ENCODE measurements at regions not wholly inside any gene's neighbourhood (a gene's known extent, or its start where the extent isn't known, plus 50 kb on each side); places are given as distances from the start of the nearest gene placed in this dataset.

DNA sequence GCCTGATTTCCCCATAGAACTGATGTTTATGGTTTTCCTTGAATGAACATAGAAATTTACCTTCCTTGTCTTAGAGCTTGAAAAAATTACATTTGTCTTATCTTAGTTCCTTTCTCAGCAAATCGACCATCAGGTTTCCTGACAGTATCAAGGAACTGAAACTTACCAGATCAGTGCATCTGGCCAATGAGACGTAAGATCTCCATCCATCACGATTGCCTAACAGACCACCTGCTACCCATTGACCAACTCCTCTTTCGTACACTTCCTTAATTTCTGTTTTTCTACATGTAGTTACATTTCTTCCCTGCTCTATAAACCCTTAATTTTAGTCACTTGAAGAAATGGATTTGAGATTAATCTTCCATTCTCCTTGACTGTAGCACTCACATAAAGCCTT, 57.4 kb upstream of the TMPRSS15 start:
- no peaks in the 10 kb centered on the region for H3K27me3 Mint-ChIP-seq
- no peak overlapping the region for H3K27ac Mint-ChIP-seq
- no peak for DNase-seq
- no peak overlapping the region for H3K4me3 Mint-ChIP-seq
- peaks cover 4% of the 10 kb centered on the region for H3K4me1 Mint-ChIP-seq
- H3K36me3 Mint-ChIP-seq (ENCODE audit: low read depth), result no peaks in the 10 kb centered on the region
- H3K9me3 Mint-ChIP-seq, result peaks cover 16% of the 10 kb centered on the region
- ATAC-seq, result no peak

DNA sequence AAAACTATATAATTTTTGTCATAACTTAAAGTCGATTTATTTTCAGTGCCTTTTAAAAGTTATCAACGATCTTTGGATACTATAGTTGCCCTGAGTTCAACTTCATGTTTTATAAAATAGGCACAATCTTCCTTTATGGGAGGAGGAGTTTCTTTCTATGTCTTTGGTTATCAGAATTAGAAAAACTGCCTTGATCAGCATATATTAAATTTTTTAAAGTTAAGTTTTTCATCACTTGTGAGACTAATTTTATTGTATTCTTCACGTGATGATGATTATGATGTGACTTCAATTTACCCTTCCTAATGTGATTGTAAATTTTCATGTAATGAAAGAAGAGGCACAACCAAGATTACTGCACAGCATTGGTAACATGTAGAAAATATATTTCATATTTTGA, 58.2 kb upstream of the TMPRSS15 start:
- no peaks in the 10 kb centered on the region for H3K36me3 Mint-ChIP-seq (ENCODE audit: low read depth)
- no peak for ATAC-seq
- peaks cover 16% of the 10 kb centered on the region for H3K9me3 Mint-ChIP-seq
- H3K27me3 Mint-ChIP-seq, result no peaks in the 10 kb centered on the region
- peaks cover 4% of the 10 kb centered on the region for H3K4me1 Mint-ChIP-seq
- no peak for DNase-seq
- H3K27ac Mint-ChIP-seq, result no peak overlapping the region
- H3K4me3 Mint-ChIP-seq, result no peak overlapping the region

DNA sequence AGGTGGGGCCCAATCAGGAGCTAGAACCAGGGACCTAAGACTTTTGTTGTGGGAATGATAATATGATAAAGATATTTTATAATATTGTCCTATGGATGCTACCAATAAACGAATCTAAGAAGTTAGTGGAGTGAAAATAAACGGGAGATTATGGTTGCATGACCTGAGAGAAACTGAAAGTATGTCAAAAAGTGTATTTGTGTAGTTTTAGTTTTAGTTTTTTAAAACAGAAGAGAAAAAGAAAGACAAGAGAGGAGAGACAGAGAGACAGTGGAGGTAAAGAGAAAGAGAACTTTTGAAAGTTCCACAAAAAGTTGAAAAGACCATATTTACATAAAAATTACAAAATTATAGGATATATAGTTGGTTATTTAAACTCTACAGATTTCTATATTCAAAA, 64.1 kb upstream of the TMPRSS15 start:
- Mint-ChIP-seq H3K27me3 (no peaks in the 10 kb centered on the region), H3K9me3 (peaks cover 16% of the 10 kb centered on the region), H3K4me1 (no peaks in the 10 kb centered on the region), H3K27ac (peak overlapping the region; percentile 12), H3K4me3 (no peak overlapping the region), H3K36me3 (ENCODE audit: low read depth) (no peaks in the 10 kb centered on the region)
- no peak for DNase-seq
- ATAC-seq, result no peak

DNA sequence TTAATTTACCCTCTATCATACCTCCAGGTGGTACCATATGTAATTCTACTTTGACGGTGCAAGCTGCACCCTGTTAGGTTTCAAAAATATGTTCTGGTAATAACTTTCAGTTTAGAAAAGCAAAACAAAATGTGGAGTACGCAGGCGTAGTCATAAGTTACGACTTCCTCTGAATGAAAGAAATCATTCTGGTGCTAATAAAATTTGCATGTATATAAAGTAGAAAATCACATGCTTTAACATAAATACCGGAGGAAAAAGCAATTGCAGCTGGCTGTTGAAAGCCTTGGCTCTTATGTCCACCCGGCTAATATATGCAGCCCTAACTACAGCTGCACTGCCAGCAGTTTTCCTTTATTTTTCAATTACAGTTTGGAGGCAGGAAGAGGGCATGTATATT, 65.2 kb upstream of the TMPRSS15 start:
- no peaks in the 10 kb centered on the region for H3K36me3 Mint-ChIP-seq (ENCODE audit: low read depth)
- H3K4me1 Mint-ChIP-seq, result no peaks in the 10 kb centered on the region
- H3K27me3 Mint-ChIP-seq, result no peaks in the 10 kb centered on the region
- H3K27ac Mint-ChIP-seq, result no peak overlapping the region
- H3K4me3 Mint-ChIP-seq, result no peak overlapping the region
- ATAC-seq (no peak), DNase-seq (no peak)
- H3K9me3 Mint-ChIP-seq, result peaks cover 9% of the 10 kb centered on the region

DNA sequence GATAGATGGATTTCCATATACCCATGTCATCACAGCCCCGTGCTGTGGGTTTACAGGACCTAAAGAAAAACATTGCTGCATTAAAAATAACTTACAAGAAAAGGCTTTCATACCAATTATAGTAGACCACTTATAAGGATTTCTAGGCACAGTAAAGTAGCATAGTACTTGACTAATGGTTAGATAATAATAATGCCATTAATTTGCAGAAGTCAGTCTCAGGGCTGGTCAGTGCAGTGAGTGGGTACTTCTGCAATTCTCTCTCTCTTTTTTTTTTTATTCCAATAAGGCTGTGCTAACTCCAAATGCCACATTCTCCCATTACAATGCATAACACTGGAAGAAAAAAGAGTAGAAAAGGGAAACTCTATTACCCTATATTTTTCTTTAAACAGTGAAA, 73.1 kb upstream of the TMPRSS15 start:
- Mint-ChIP-seq H3K4me3 (no peak overlapping the region), H3K27ac (no peak overlapping the region), H3K4me1 (no peaks in the 10 kb centered on the region), H3K9me3 (peaks cover 7% of the 10 kb centered on the region), H3K36me3 (ENCODE audit: low read depth) (no peaks in the 10 kb centered on the region), H3K27me3 (no peaks in the 10 kb centered on the region)
- DNase-seq (no peak), ATAC-seq (no peak)

DNA sequence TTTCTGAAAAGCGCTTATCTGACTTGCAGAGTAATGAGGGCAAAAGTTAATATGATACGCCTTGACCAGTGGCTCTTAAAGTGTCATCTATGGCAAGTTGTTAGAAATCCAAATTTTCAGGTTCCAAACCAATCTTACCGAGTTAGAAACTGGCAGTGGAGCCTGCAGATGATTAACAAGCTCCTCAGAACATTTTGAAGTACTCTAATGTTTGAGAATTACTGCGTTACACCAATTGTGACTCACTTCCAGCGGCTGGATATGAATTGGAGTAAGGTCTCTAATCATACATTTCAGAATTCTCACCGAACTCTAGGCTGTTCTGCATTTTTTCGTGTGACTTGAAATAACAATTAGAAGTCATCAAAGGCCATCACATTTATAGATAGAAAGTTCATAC, 73.5 kb upstream of the TMPRSS15 start:
- Mint-ChIP-seq H3K27ac (no peak overlapping the region), H3K4me1 (no peaks in the 10 kb centered on the region), H3K9me3 (peaks cover 7% of the 10 kb centered on the region), H3K4me3 (no peak overlapping the region), H3K36me3 (ENCODE audit: low read depth) (no peaks in the 10 kb centered on the region), H3K27me3 (no peaks in the 10 kb centered on the region)
- ATAC-seq (no peak), DNase-seq (no peak)

DNA sequence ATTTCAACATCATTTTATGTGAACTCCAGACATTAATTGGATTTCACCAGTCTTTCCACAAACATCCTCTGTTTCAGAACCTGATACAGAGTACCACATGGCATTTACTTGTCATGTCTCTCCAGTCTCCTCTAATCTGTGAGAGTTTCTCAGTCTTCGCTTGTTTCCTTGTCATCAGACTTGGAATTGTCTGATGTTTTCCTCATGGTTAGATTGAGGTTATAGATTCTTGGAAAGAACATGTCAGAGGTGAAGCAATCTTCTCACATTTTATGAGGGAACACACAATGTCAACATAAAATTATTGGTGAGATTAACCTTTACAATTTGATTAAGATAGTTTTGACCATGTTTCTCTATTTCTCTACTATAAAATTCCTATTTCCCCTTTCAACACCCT, 74.9 kb upstream of the TMPRSS15 start:
- Mint-ChIP-seq H3K27me3 (no peaks in the 10 kb centered on the region), H3K27ac (no peak overlapping the region), H3K9me3 (peaks cover 7% of the 10 kb centered on the region), H3K4me1 (no peaks in the 10 kb centered on the region), H3K36me3 (ENCODE audit: low read depth) (no peaks in the 10 kb centered on the region), H3K4me3 (no peak overlapping the region)
- ATAC-seq (no peak), DNase-seq (no peak)

DNA sequence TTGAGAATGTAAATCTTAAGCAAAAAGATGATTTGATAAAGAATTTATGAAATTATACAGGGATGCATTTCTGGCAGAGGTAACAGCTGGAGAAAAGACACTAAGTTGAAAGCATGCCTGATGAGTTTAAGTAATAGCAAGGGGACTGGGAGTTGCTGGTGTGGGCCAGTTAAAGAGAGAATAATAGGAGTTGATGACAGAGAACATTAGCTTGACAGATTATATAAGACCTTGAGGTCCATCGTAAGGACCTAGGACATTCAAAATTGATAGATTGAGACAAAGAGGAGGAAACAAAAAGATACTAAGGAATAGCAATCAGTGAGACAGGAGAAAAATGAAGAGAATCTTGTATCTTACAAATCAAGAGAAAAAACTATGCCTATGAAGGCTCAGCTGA, 84.7 kb upstream of the TMPRSS15 start:
- no peak for DNase-seq
- no peak overlapping the region for H3K27ac Mint-ChIP-seq
- no peak overlapping the region for H3K4me3 Mint-ChIP-seq
- H3K36me3 Mint-ChIP-seq (ENCODE audit: low read depth), result no peaks in the 10 kb centered on the region
- H3K27me3 Mint-ChIP-seq, result no peaks in the 10 kb centered on the region
- ATAC-seq, result no peak
- no peaks in the 10 kb centered on the region for H3K4me1 Mint-ChIP-seq
- H3K9me3 Mint-ChIP-seq, result no peaks in the 10 kb centered on the region

DNA sequence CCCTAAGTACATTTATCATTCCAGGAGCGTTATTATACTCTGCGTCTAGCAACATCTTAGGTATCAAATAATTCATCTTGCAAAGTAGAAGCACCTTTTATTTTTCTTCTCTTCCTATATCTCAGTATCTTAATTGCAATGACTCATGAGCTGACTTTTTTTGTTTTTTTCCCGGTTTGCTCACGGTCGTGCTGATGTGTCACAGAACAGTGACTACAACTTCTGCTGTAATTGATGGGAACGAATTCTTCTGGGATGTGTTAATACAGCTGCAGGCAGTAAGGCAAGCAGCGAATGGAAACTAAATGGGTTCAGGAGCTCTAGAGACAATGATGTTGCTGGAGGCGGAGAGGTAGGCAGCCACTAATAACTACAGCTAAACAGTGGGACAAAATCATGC, 89.8 kb upstream of the TMPRSS15 start:
- Mint-ChIP-seq H3K27me3 (no peaks in the 10 kb centered on the region), H3K36me3 (ENCODE audit: low read depth) (no peaks in the 10 kb centered on the region), H3K27ac (no peak overlapping the region), H3K4me1 (no peaks in the 10 kb centered on the region), H3K9me3 (no peaks in the 10 kb centered on the region), H3K4me3 (no peak overlapping the region)
- DNase-seq (no peak), ATAC-seq (no peak)

DNA sequence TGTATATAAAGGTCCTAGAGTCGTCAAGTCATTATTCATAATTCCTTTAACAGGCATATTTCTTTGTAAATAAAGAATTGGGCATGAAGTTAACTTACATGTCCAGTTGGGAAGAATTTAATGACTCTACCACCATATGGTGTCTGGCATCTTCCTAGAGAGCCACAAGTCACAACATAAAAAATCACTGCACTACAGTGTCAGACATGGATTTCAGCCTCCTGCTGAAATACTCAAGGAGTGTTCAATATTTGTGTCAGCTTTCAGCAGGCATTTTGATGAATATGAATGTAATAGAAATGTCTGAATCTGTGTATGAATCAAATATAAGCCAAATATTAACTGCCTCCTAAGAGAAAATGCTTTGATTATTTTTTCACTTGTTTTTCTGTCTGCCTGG, 91.9 kb upstream of the TMPRSS15 start:
- Mint-ChIP-seq H3K4me3 (no peak overlapping the region), H3K4me1 (no peaks in the 10 kb centered on the region), H3K36me3 (ENCODE audit: low read depth) (no peaks in the 10 kb centered on the region), H3K27me3 (no peaks in the 10 kb centered on the region), H3K9me3 (no peaks in the 10 kb centered on the region), H3K27ac (no peak overlapping the region)
- DNase-seq (no peak), ATAC-seq (no peak)

DNA sequence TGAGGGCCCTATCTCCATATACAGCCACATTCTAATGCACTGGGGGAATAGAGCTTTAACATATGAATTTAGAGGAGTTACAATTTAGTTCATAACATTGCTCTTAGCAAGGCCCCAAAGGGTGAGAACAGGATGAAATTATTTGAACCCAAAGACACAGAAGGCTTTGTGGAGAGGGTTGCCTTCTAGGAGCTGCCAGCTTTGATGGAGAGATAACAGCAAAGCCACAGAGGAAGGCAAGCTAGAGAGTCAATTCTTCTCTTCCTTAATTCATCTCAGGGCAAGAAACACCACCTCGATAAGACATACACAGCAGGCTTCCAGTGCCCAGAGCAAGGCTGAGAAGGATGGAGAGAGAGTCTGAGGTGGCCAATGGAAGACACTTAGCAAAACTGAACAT, 94.8 kb upstream of the TMPRSS15 start:
- no peaks in the 10 kb centered on the region for H3K9me3 Mint-ChIP-seq
- DNase-seq (no peak), ATAC-seq (no peak)
- H3K4me1 Mint-ChIP-seq, result no peaks in the 10 kb centered on the region
- H3K27ac Mint-ChIP-seq, result no peak overlapping the region
- H3K4me3 Mint-ChIP-seq, result no peak overlapping the region
- no peaks in the 10 kb centered on the region for H3K27me3 Mint-ChIP-seq
- H3K36me3 Mint-ChIP-seq (ENCODE audit: low read depth), result no peaks in the 10 kb centered on the region

DNA sequence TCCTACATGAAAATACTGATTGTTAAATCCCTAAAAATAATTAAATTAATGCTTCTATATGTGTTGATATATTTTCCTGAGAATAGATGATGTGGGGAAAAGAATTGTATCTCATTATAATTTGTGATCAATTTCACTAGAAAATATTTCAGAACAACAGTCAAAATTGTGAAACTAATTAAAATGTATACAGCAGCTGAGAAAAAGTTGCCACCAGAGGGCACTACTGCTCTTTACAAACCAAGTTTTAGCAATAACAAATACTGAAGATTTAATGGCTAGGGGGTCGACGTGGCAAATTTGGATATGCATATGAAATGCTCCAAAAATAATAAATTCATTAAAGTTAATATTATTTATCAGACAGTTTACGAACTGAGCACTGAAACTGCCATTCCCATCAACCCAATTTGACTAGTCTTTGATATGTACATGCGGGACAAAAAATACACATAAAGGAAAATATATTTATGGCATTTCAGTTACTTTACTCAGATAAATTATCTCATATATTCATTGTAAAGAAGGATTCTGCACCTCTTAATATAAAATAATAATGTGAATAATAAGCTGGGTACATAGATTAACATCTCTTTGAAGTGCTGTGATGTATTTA, 96.3 kb upstream of the TMPRSS15 start:
- Mint-ChIP-seq H3K4me3 (no peak overlapping the region), H3K27ac (no peak overlapping the region), H3K9me3 (no peaks in the 10 kb centered on the region), H3K36me3 (ENCODE audit: low read depth) (no peaks in the 10 kb centered on the region), H3K27me3 (no peaks in the 10 kb centered on the region), H3K4me1 (no peaks in the 10 kb centered on the region)
- DNase-seq (peak; percentile 37), ATAC-seq (no peak)

DNA sequence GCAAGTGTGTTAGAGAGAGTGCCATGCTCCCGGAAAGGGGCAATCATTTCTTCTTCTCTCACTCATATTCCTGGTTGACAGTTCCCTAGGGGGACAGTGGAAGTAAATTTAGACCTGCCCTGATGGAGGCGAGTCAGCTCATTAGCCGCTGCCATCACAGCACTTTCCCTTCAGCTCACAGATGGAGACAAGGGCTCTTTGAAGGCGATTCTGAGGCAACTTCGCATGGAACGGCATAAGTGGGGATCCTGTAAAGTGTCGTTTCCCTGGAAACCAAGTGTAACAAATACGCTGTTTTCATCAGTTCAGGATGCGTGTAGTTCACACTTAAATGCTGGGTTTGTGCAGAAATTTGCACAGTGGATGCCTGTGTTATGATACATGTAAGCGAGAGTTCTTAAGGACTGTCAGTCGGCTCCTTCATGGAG, 114.5 kb upstream of the TMPRSS15 start:
- no peaks in the 10 kb centered on the region for H3K36me3 Mint-ChIP-seq (ENCODE audit: low read depth)
- no peak overlapping the region for H3K4me3 Mint-ChIP-seq
- no peaks in the 10 kb centered on the region for H3K27me3 Mint-ChIP-seq
- DNase-seq (no peak), ATAC-seq (no peak)
- H3K4me1 Mint-ChIP-seq, result no peaks in the 10 kb centered on the region
- H3K27ac Mint-ChIP-seq, result no peak overlapping the region
- H3K9me3 Mint-ChIP-seq, result peaks cover 4% of the 10 kb centered on the region

DNA sequence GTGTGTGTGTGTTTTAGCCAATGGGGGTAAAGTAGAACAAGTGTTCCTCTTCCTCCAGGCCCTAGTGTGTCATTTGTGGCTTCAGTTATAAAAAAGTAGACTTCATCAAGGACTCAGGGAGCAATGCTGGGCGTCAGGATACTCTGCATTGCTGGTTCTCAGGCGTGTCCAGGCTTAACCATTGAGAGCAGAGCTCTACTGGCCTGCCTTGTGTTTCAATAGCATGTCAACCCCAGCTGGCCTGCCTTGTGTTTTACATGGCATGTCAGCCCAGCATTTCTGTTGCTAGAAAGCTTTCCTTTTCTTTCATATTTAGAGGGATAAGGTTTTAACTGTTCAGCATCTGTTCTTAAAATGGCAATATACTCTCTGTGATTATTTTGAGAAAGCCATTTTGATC, 117.6 kb upstream of the TMPRSS15 start:
- Mint-ChIP-seq H3K27me3 (no peaks in the 10 kb centered on the region), H3K9me3 (no peaks in the 10 kb centered on the region), H3K36me3 (ENCODE audit: low read depth) (no peaks in the 10 kb centered on the region), H3K27ac (no peak overlapping the region), H3K4me1 (no peaks in the 10 kb centered on the region), H3K4me3 (no peak overlapping the region)
- ATAC-seq (no peak), DNase-seq (no peak)

DNA sequence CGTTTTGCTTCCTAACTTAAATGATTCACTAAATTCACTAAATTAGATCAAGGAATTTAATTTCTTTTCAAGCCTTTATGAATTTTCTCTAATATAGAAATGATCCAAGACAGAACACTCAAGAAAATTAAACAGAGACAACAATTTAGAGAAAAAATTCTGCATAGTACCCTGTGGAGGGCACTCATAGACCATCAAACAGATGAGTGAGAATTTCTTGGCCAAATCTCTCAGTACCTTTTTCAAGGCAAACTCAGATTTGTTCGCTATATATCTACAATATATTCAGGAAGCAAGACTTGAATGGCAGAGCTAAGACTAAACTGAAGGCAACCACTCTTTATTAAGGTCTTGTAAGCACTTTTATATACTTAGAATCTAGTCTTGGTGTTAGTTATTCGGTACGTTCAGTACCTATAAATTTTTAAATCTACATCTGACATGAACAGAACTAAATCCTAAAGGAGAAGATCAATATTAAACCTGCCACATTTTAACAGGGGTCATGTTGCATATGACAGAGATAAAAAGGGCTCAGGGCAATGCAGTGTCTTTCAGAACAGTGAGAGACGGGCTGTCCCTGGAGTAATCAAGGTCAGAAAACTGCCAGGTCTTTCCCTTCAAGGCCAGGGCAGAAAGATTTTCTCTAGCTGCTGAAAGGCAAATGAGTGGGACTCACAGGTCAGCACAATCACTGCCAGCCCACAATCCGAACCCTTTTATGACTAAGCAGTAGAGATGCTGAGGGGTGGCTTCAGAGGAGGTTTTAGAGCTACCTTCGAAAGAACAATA, 118.8 kb upstream of the TMPRSS15 start:
- DNase-seq, result no peak
- H3K36me3 Mint-ChIP-seq (ENCODE audit: low read depth), result no peaks in the 10 kb centered on the region
- no peak overlapping the region for H3K4me3 Mint-ChIP-seq
- no peaks in the 10 kb centered on the region for H3K9me3 Mint-ChIP-seq
- ATAC-seq, result no peak
- no peaks in the 10 kb centered on the region for H3K4me1 Mint-ChIP-seq
- H3K27me3 Mint-ChIP-seq, result no peaks in the 10 kb centered on the region
- no peak overlapping the region for H3K27ac Mint-ChIP-seq
